ENCODE measurements at regions not wholly inside any gene's neighbourhood (a gene's known extent, or its start where the extent isn't known, plus 50 kb on each side); places are given as distances from the start of the nearest gene placed in this dataset.

DNA sequence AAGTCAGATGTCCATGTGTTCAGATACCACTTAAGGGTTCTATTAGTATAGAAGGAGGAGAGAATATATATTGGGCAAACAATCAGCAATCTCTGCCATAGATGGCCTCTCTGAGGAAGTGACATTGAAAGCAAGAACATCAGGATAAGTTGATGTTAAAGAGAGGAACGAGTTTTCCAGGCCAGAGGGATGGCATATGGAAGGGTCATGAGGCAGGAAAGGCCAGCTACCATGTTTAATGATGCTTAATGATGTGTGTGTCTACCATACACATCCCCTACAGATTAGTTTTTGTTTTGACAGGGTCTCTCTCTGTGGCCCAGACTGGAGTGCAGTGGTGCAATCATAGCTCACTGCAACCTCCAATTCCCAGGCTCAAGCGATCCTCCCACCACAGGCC lies 63.0 kb downstream of the PTTG1 start:
- TF ChIP-seq, protein P1, sequence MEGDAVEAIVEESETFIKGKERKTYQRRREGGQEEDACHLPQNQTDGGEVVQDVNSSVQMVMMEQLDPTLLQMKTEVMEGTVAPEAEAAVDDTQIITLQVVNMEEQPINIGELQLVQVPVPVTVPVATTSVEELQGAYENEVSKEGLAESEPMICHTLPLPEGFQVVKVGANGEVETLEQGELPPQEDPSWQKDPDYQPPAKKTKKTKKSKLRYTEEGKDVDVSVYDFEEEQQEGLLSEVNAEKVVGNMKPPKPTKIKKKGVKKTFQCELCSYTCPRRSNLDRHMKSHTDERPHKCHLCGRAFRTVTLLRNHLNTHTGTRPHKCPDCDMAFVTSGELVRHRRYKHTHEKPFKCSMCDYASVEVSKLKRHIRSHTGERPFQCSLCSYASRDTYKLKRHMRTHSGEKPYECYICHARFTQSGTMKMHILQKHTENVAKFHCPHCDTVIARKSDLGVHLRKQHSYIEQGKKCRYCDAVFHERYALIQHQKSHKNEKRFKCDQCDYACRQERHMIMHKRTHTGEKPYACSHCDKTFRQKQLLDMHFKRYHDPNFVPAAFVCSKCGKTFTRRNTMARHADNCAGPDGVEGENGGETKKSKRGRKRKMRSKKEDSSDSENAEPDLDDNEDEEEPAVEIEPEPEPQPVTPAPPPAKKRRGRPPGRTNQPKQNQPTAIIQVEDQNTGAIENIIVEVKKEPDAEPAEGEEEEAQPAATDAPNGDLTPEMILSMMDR (IDR thresholded peaks at IDR 0.05) = no peak
- no peak for TF ChIP-seq POLR2A (IDR thresholded peaks at IDR 0.05)
- no peak for TF ChIP-seq POLR2AphosphoS5 (IDR thresholded peaks at IDR 0.05; ENCODE audit: insufficient read depth in 1 of 2, low read depth in 1 of 2)
